Islet precursor cell (in vitro differentiated cells): ENCODE measurements at regions not wholly inside any gene's neighbourhood (a gene's known extent, or its start where the extent isn't known, plus 50 kb on each side); places are given as distances from the start of the nearest gene placed in this dataset.
A peak's percentile ranks its signal among the peaks of the same experiment; 100 is the strongest.
"Not testable (repeated sequence)": the region's sequence is repeated elsewhere in the genome, so short reads cannot be mapped to it uniquely, and the experiment has no call there.

Experiments
- DNase-seq: peaks from one replicate; pipeline ENCODE4 v3.0.0-alpha.2; 2018

DNA sequence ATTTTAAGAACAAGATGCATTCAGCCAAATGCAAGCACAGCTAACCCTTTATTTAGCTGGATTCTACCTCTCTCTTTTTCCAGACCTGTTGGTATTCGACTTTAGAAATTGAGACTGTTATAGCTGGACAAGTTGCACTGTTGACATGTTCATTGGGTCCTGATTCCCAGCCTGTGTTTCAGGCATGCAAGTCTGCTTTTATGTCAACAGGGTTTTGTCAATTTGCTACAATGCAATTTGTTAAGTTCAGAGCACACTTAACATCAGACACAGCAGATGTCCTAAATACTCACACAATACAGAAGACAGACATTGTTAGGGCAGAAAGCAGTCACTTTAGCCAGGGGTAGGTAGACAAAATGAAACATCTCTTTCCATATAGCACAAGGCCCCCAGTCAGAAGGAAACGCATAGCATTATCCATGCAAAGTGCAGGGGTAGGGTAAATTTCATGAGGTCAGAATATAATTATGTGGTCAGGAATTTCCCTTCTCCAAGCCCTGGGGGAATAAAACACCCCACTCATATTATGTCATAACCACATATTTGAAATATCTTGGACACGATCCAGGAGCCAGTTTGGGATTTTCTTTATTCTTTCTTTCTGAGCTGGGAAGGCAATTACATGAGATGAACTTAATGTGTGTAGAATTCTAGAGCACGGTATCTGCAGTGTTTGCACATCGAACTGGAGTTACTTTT lies 504.1 kb downstream of the NTRK3 start:
- no peak for DNase-seq

- peak; percentile 34 for DNase-seq
Measured at GRCh38 chr15:87748483-87748882, 508.1 kb downstream of the NTRK3 start.

GRCh38 chr15:87747087-87747486 lies 509.5 kb downstream of the NTRK3 start:
- DNase-seq, result peak; percentile 39

- no peak for DNase-seq
Measured at GRCh38 chr15:87746333-87746732, 510.2 kb downstream of the NTRK3 start.

DNA sequence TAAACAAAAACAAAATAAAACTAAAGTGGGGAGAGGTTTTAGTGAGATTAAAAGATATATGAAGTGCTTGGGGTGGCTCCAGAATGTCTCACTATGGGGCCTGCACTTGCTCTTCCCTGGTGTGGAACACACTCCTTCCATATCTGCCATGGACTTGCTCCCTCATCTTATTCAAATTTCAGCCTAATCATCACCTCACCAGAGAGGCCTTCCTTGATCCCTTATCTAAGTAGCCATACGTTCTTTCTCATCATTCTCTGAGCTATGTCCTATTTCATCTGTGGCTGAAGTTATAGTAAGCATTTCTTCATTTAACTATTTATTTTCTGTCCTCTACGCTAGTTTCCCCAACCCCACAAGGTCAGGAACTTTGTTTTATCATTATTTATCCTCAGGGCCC lies 511.7 kb downstream of the NTRK3 start:
- DNase-seq, result no peak

- DNase-seq, result no peak
Measured at GRCh38 chr15:87743562-87743961, 513.0 kb downstream of the NTRK3 start.

DNA sequence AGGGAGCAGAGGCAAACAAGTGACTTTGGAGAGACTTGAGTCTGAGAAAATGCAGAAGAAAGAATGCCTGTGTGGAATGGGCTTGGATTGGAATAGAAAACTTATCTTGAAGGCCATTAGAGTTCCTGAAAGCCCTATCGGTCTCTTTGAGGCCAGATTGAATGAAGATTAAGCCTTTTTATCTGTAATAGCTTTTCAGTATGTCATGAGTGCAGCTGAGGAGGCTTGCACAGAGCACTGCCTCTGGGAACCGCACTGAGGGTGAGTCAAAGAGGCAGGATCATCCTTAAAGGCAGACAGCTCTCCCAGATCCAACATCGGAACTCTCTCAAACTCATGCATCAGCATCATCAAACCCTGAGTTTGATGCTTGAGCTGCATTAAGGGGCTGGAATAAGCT lies 515.2 kb downstream of the NTRK3 start:
- DNase-seq, result peak; percentile 70

- DNase-seq, result no peak
Measured at GRCh38 chr15:87740655-87741344, 515.7 kb downstream of the NTRK3 start.

GRCh38 chr15:87739866-87740265 lies 516.7 kb downstream of the NTRK3 start:
- no peak for DNase-seq

GRCh38 chr15:87739081-87739480 lies 517.5 kb downstream of the NTRK3 start:
- no peak for DNase-seq

- not testable (repeated sequence) for DNase-seq
Measured at GRCh38 chr15:87737460-87737859, 519.1 kb downstream of the NTRK3 start.

GRCh38 chr15:87736891-87737389 lies 519.6 kb downstream of the NTRK3 start:
- no peak for DNase-seq

DNA sequence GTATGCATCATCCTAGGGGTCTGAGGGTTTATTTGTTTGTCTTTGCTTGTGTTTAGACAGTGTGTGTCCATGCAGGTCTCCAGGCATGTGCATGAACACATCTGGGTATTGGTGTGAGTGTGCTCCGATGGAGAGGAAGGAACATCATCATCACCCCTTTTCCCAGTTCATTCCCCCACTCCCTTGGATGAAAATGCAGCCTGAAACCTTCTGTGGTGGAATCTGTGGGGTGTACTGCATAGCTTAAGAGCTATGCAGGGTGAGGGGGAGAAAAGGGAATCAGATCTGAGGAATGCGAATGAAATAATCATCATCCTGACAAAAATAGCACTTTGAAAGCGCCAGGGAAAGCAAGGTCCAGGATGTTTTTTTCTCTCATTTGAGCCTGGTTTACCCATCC lies 520.1 kb downstream of the NTRK3 start:
- DNase-seq, result no peak

- no peak for DNase-seq
Measured at GRCh38 chr15:87735522-87735921, 521.0 kb downstream of the NTRK3 start.

DNA sequence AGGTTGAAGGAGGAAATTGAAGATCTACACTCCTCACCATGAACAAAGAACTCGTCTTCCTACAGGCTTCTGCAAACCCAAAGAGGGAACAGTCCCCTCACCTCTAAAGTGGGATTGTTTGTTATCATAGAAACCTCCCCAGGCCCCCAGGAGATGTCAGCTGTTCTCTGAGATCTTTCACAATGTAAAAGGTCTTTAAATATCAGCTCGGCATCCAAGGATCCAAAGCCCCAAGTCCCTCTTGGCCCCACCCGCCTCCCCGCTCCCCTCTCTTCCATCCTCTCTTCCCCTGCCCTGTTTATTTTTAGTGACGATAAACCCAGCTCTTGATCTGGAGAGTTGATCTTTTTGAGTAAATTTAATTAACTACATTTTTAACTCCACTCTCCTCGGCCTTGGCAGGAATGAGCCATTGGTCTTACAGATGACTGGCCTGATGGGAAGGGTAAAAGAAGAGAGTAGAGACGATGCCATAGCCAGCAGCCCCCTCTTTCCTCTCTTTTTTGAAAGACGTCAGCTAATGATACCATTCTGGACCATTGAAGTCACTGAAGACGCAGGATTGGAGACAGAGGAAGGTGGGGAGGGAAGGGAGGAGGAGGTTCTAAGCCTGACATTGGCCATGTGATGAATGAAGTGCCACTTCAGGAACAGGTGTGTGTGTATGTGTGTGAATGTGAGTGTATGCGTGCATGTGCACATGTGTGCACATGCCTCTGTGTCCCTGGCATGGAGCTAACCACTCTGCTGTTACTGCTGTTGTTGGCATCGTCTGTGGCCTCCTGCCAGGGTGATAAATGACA lies 521.8 kb downstream of the NTRK3 start:
- no peak for DNase-seq

GRCh38 chr15:87733977-87734376 lies 522.6 kb downstream of the NTRK3 start:
- no peak for DNase-seq

DNA sequence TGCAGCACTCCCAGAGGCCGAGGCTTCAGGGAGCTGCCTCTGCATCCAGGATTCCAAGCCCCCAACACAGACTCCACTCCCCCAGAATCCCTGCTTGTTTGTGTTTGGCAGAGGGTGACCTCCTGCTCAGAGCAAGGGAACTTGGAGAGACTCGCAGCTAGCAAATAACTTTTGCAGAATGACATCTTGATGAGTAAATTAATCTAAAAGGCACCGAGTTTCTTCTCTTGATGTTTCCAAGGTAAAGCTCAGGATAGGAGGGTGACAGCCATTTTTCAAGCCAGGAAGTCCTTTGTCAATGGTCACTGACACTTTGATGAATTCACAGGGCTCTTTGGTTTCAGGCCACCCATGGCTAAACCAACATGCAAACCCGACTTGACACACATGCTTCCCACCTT lies 523.0 kb downstream of the NTRK3 start:
- DNase-seq, result no peak

GRCh38 chr15:87732976-87733375 lies 523.6 kb downstream of the NTRK3 start:
- peak; percentile 63 for DNase-seq

- no peak for DNase-seq
Measured at GRCh38 chr15:87731630-87732029, 524.9 kb downstream of the NTRK3 start.

DNA sequence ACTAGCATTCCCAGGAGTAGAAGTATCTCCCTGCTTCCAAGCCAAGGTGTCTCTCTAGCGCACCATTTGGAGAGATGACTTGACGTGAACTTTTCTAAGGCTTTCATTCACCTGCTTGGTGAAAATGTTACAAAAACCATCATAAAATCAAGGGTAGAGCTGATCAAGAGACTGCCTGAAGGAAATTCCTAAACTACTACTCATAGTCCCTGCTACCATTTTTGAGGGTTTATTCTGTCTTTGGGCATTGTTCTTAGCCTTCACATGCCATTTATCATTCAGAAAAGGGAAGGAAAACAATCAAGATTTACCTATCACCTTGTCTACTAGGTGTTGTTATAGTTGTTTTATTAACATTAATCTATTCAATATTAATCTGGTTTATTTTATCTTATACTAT lies 525.8 kb downstream of the NTRK3 start:
- DNase-seq, result no peak

- no peak for DNase-seq
Measured at GRCh38 chr15:87728998-87729397, 527.5 kb downstream of the NTRK3 start.

GRCh38 chr15:87727073-87727472 lies 529.5 kb downstream of the NTRK3 start:
- no peak for DNase-seq

DNA sequence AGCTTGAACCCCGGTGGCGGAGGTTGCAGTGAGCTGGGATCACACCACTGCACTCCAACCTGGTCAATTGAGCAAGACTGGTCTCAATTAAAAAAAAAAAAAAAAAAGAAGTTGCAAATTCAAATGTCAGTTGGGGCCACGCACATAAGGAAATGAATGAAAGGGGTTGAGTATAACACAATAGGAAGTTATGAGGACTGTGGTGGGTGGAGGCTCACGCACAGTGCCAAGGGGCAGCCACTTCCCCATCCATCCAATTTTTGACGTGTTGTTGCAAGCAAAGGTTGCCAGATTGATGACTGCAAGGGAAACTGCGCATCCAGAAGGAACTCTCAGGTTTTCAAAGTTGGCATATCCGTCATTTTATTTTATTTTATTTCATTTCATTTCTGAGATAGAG lies 532.2 kb downstream of the NTRK3 start:
- no peak for DNase-seq
